NCI-H1417 treated with DMSO at 0.1 percent for 48 hours (cell line): ENCODE measurements at regions not wholly inside any gene's neighbourhood (a gene's known extent, or its start where the extent isn't known, plus 50 kb on each side); places are given as distances from the start of the nearest gene placed in this dataset.
"Not testable (repeated sequence)": the region's sequence is repeated elsewhere in the genome, so short reads cannot be mapped to it uniquely, and the experiment has no call there.

Source experiments
- DNase-seq: peaks from one replicate; lab custom pipeline; 2025; lab: John Stamatoyannopoulos, UW

GRCh38 chr13:21228738-21229137 lies 52.3 kb downstream of the MRPL57 start:
- no peak for DNase-seq

GRCh38 chr13:21229241-21230024 lies 53.0 kb downstream of the MRPL57 start:
- no peak for DNase-seq

DNA sequence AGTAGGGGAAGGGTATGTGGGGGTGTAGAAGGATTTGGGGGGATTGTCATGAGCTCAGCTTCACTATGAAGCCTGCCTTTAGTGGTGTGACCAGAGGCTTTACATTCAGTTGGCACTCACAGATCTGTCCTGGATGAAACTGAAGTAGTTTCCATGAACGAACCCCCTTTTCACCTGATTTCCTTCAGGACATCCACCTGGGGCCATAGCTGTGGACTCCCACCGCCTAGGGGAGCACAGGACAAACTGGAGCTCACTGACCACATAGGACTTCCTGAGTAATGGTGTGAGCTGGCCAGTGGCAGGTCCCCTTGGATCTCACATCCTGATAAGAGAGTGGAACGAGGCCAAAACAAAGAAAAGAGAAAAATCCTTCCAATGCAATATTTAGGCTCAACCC lies 54.1 kb downstream of the MRPL57 start:
- DNase-seq = no peak

DNA sequence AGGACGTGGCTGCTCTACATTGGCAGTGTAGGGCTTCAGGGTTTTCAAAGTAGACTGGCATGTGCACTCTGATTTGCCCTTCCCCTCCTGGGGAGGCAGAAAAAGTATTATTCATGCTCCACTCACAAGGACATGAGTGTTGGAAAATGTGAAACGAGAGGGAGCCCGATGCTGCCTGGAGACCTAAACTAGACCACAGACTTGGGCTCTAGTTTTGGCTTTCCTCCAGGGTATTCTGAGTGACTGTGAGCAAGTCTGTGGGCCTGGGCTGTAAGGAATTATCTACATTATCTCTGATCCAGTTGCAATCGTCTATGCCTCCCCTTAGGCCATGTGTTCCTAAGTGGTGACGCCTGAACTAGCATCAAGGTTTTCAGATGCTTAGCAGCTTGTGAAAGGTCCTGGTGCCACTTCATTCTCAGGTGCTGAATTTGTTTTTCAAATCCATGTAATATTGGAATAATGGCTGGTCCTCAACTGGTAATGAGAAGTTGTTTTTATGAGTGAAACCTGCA lies 55.0 kb downstream of the MRPL57 start:
- no peak for DNase-seq

GRCh38 chr13:21232196-21232595 lies 55.7 kb downstream of the MRPL57 start:
- DNase-seq = no peak

- DNase-seq = no peak
Observed at GRCh38 chr13:21232599-21232998, 56.1 kb downstream of the MRPL57 start.

DNA sequence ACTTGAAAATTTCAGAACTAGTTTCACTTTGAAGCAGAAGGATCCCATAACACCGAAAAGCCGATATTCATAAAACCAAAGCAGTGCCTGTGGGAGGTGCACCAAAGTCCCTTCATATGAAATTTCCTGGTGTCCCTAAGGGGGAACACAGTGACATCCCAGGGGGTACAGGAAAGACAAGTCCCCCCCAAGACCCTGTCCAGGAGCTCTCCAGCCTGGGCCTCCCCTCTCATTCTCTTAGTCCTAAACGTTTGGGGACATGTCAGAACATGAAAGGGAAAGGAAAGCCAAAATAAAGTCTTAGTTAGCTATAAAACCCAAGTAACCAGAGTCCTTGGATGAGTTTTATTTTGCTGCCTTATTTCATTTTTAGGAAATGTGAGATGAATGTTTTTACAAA lies 56.6 kb downstream of the MRPL57 start:
- no peak for DNase-seq

DNA sequence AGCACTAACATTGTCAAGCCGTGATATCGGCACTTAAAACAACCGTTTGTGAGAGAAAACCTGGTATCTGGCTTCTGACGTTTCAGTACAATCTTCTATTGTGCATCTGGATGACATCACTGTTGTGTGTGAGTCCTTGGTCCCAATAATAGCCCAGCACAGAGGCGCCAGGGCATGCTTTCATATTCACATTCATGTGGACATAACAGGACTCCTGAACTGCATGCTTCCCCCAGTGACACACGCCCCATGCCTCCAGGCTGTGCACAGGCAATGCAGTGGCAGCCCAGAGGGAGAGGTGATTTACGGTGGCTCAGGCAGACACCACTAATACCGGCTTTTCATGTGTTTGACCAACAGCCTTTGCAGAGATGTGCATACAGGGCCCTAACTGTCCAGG lies 58.1 kb downstream of the MRPL57 start:
- no peak for DNase-seq

GRCh38 chr13:21235174-21235573 lies 58.7 kb downstream of the MRPL57 start:
- DNase-seq = no peak

GRCh38 chr13:21237081-21237480 lies 60.6 kb downstream of the MRPL57 start:
- no peak for DNase-seq

DNA sequence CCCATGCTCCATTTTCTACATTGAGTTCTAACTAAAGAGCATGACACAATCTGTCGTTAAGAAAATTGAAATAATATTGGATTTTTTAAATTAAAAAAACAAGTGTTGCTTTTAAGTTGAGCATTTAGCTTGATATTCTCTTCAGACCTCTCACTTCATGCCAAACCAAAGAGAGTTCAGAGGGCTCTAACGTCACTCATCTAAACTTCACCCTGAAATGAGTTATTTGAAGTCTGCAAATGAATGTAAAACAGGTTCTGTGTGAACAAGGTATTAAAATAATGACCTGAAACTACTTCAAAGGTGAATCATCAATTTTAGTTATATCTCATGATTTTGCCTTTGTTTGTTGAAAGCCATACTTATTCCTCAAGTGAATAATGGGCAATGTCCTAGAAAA lies 61.8 kb downstream of the MRPL57 start:
- DNase-seq = no peak

- no peak for DNase-seq
Observed at GRCh38 chr13:21240586-21240985, 64.1 kb downstream of the MRPL57 start.

GRCh38 chr13:21242236-21242635 lies 65.8 kb downstream of the MRPL57 start:
- DNase-seq = no peak

DNA sequence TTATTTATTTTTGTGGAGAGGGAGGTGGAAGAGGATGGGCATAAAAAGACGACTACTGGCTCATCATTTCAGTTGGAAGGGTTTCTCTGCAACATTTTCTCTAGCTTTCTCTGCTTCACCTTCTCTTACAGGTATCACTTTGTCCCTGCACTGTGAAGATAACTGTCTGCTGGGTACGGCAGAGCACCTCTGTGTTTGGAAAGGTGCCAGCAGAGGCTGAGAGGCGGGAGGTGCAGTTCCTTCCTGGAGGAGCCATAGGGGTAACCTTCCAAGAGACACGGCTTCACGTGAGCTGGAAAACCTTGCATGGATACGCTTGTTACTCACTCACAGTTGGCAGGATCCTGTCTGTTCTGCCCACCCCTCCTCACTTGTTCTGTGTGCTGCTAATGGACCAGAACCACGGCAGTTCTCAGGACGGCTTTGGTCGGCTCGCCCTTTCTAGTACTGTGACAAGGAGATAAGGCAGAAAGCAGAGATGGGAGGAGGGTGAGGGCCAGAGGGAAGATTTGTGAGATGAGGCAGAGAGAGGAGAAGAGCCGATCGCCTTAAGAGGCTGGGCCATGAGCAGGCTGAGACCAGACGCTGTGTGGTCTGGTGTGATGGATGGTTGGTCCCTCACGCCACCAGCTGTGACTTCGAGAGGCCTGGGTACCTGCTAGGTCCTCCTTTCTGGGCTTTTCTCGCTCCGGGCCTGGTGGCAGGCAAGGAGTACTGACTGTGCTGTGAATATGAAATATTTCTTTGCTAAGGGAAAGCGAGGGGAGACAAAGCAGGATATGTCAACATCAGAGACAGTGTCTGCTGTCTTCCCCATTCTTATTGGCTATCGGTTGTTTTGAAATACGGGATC lies 66.8 kb downstream of the MRPL57 start:
- DNase-seq = no peak

- DNase-seq = not testable (repeated sequence)
Observed at GRCh38 chr13:21243898-21244184, 67.4 kb downstream of the MRPL57 start.

- no peak for DNase-seq
Observed at GRCh38 chr13:21246761-21247452, 70.4 kb downstream of the MRPL57 start.

DNA sequence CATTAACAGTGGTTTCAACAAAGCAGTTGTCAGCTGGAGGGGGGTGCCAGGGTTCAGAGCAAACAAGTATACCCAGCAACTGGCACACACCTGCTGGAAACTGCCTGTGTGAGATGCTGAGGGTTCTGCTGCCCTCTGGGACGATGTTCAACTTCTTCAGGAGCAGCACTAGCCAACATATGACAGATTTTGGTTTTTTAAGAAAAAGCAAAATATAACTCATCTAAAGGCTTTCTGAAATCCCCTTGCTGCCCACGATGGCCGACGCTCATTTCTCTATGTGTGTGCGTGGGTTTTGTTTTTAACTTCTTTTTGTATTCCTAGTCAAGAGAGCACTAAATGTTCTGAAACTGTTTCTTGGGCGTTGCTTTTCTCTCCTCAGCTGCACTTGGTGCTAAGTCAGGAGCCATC lies 79.9 kb downstream of the MRPL57 start:
- no peak for DNase-seq

DNA sequence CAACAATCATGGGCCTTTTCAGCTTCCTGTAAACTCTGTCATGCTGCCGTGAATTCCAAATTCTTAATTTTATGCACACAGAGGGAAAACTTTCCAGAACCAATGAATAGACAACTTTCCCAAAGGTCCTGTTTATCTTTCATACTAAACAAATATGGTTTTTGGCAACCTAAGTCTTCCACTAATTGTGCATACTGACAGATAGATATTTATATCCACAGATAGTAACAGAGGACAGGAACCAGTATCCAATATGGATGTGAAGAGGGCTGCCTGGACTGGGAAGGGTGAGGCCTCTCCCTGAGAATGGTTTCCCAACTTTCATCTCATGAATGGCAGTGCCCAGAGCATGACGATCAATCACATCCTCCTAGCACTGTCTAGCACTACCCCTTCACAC lies 80.4 kb downstream of the MRPL57 start:
- no peak for DNase-seq

GRCh38 chr13:21259571-21260455 lies 83.4 kb downstream of the MRPL57 start:
- no peak for DNase-seq

GRCh38 chr13:21260561-21261290 lies 84.3 kb downstream of the MRPL57 start:
- DNase-seq = not testable (repeated sequence)
